ENCODE measurements at regions not wholly inside any gene's neighbourhood (a gene's known extent, or its start where the extent isn't known, plus 50 kb on each side); places are given as distances from the start of the nearest gene placed in this dataset.
"Not testable (repeated sequence)": the region's sequence is repeated elsewhere in the genome, so short reads cannot be mapped to it uniquely, and the experiment has no call there.

DNA sequence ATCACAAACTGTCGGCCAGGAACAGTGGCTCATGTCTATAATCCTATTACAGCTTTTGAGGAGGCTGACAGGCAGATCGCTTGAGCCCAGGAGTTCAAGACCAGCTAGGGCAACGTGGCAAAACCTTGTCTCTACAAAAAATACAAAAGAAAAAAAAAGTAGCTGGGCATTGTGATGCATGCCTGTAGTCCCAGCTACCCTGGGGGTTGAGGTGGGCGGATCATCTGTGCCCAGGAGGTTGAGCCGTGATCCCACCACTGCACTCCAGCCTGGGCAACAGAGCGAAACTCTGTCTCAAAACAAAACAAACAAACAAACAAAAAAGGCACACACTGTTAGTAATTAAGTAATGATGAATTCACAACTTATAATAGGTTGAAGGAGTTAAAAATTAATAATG is 441.5 kb upstream of the PCDH15 start:
- DNase-seq (ENCODE audit: low spot score): no peak

DNA sequence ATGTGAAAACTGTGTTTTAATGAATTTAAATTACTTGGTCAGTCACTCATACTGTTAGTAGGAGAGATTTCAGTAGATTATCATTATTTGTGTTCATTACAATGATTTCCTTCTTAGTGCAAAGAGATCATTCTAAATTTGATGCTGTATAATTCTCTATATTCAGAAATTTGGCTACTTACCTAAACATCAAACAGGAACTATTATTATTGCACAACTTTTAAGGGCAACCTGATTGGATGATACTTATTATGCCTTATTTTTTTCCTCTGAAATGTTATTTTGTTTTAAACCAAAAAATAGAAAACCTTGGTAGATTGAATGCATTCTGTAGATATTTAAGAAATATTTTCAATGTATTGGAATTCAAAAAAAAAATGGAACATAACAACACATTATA is 436.4 kb upstream of the PCDH15 start:
- DNase-seq (ENCODE audit: low spot score): no peak

DNA sequence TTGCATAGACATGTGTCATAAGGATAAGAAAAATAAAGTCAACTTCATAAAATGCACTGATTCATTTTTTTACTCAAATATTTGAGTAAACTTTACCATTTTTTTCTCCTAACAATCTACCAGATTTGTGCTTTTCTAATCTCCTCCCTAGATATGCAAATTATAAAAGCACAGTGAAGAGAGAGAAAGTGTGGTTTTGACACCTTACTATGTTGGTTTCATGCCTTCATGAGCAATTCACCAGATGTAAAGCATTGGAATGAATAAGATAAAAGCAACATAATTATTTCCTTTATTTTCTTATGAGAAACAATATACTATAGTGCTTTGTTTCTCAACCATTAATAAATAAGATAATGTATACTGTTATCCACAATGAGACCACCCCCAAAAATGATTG is 432.5 kb upstream of the PCDH15 start:
- DNase-seq (ENCODE audit: low spot score): no peak

DNA sequence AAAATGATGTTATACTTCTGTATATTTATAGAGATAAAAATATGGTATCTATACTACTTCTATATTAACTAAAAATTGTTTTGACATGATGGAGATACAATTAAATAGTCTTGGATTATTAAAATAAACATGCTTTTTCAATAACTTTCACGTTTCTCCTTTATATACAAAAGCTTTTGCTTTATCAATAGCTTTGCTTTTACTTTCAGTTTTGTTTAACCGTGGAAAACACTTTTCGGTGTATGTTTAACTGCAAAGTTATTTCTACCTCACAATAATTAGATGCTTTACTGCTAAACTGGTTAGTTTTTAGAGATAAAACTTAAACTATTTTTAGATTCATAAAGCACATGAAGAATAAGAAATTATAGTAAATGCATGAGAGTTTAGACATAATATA is 432.1 kb upstream of the PCDH15 start:
- DNase-seq (ENCODE audit: low spot score): no peak

DNA sequence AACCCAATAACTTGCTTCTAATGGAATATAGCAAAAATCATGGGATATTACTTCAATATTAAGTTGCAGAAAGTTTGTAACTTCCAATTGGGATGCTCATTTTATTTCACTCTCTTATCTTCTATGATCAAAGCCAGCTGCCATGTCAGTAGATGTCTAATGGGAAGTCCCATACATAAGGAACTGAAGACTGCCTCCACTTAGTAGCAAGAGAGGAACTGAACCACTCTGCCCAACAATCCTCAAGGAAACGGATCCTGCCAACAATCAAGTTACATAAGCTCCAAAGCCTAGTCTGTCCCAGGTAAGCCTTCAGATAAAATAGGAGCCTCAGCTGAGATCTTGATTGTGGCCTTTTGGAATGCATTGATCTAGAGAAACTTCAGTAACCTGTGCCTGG is 431.5 kb upstream of the PCDH15 start:
- no peak for DNase-seq (ENCODE audit: low spot score)

DNA sequence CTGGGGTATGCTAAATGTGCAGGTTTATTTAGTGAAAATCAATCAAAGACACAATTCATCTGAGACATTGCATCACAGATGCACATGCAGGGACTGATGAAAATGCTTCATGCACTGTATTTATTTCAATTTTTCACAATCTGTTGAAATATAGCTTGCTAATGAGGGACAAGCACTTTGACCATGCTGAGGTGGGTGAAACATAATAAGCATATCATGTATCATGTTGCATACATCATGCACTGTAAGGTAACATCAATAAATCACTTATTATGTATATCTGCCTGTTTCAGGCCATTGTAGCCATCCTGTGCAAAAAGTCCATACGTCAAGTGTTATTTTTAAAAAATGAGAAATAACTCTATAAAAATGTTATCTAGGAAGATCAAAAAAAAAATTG is 426.9 kb upstream of the PCDH15 start:
- DNase-seq (ENCODE audit: low spot score): no peak

DNA sequence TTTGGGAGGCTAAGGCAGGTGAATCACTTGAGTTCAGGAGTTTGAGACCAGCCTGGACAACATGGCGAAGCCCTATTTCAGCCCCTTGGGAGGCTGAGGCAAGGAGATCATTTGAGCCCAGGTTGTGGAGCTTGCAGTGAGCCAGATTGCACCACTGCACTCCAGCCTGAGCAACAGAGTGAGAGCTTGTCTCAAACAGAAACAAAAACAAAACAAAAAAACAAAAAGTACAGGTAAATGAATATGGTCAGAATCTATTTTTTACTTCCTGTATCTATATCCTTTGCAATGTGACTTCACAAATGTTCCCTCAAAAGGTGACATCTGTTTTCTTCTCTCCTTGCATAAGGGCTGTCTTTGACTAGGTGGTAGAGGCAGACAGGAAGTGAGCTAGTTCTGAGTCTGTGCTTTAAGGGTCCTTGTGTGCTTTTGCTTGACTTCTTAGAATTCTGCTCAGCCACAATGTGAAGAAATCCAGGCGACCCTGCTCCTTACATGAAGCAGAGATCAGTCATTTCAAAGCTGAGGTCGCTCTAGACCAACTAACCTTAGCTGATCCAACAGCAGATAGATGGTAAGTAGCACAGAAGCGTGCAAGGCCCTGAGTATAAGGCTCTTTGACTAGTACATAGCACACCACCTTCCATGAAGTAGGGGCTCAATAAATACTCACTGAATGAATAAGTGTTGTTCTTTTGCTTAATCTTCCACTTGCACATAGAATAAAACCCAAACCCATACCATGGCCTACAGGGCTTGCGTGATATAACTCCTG is 423.2 kb upstream of the PCDH15 start:
- no peak for DNase-seq (ENCODE audit: low spot score)

DNA sequence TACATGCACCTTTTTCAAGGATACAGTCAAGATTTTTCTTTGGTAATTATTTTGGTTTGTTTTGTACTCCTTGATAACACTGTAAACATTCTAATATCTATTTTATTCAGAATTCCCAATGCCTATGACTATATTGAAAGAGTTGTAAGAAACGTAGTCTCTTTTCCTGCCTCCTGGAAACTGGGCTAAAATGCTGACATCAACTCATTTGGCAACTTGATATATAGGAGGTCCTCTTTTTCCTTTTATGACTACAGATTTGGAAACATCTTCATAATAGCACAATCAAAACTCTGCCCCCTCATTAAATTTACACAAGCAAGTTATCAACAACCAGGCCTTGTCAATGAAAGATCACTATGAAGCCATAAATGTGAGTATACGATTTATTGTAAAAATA is 422.3 kb upstream of the PCDH15 start:
- DNase-seq (ENCODE audit: low spot score): no peak

DNA sequence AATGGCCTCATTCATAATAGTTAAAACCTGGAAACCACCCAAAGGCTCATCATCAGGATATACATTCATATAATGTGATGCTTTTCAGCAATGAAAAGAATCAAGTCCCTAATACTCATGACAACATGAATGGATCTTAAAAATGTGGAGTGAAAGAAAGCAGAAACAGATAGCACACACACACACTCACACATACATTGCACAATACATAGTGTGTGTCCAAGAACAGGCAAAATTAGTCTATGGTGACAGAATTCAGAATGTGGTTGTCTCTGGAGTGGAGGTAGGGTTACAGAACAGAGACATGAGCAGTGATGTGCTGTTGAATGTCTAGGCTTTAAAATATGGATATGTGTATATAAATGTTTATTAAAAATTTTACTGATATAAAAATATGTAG is 419.9 kb upstream of the PCDH15 start:
- no peak for DNase-seq (ENCODE audit: low spot score)

DNA sequence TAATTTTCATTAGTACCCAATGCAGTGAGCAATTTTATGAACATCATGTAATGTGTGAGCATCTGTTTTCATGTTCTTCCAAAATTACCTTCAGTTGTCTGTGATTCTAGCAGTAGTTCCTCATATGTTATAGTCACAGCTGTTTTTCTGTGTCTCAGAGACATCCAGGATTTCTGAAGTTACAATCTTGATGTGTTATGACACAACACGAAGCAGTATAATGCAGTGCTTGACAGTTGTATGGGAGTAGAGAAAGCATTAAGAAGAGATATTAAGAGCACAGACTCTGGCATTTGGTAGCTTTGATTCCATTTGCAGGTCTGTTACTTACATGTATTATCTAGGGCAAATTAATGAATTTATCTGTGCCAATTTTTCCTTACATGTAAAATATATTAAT is 414.7 kb upstream of the PCDH15 start:
- no peak for DNase-seq (ENCODE audit: low spot score)

DNA sequence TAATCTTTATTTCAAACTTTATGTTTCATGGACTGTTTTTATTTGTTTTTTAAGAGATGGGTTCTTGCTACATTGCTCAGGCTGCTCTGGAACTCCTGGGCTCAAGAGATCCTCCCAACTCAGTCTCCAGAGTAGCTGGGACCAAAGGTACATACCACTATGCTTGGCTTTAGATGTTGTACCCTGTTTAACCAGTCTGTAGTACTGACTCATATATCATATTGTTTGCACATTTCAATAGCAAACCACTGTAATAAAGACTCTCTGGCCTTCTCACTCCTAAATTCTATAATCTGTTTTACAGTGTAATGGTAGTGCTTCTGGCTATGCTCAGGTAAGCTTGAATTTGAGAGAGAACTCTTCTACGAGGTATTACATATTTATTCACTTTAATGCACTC is 413.6 kb upstream of the PCDH15 start:
- DNase-seq (ENCODE audit: low spot score): no peak

DNA sequence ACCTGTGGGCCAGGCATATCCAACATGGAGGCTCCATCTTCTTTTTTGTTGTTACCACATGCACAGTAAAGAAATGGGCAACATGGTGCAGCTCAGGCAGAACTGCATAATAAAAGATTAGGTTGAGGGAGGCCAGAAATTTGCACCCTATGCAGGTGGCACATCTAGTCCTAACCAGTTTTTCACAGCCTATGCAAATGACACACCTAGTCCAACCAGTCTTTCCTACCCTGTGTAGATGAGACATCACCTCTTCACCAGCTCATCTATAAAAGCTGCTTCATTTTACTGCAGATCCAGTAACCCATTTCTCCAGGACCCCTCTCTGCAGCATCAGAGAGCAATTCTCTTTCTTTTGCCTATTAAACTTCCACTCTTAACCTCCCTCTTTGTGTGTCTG is 411.0 kb upstream of the PCDH15 start:
- DNase-seq (ENCODE audit: low spot score): no peak

DNA sequence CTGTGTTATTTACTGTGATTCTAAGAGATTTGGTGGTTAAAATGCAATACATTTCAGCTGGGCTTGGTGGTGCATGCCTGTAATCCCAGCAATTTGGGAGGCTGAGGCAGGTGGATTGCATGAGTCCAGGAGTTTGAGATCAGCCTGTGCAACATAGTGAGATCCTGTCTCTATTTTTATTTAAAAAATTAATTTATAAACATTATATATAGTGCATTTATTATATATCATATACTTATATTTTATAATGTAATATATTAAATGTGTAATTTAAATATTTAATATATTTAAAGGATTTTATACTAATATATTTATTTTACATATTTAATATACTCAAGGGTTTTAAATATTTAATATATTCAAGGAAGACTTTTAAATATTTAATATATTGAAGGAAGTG is 402.8 kb upstream of the PCDH15 start:
- DNase-seq (ENCODE audit: low spot score): no peak

DNA sequence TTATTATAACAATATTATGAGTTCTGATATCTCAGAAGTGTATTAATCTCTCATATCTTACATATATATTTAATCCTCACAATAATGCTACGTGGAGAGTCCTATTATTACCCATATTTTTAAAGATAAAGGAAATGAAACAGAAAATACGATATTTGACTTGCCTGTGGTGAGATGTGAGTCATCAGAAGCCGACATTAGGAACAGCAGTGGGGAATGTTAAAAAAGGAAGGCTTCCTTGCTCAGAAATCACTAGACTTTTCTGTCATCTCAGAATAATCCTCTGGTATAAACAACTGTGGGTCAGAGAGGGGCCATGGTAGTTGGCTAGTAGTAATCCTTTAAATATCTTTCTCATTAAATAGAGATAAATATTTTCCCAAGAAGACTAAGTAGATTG is 402.3 kb upstream of the PCDH15 start:
- DNase-seq (ENCODE audit: low spot score): no peak

DNA sequence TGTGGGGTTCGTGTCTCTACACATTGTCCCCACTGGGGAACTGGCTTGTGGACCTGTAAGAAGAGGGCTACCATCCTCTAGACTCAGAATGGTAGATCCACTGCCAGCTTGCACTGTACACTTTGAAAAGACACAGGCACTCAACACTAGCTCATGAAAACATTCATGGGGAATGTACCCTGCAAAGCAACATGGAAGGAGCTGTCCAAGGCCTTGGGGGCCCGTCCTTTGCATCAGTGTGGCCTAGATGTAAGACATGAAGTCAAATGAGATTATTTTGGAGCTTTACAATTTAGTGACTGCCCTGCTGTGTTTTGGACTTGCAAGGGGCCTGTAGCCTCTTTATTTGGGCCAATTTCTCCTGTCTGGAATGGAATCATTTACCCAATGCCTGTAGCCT is 399.0 kb upstream of the PCDH15 start:
- DNase-seq (ENCODE audit: low spot score): no peak

DNA sequence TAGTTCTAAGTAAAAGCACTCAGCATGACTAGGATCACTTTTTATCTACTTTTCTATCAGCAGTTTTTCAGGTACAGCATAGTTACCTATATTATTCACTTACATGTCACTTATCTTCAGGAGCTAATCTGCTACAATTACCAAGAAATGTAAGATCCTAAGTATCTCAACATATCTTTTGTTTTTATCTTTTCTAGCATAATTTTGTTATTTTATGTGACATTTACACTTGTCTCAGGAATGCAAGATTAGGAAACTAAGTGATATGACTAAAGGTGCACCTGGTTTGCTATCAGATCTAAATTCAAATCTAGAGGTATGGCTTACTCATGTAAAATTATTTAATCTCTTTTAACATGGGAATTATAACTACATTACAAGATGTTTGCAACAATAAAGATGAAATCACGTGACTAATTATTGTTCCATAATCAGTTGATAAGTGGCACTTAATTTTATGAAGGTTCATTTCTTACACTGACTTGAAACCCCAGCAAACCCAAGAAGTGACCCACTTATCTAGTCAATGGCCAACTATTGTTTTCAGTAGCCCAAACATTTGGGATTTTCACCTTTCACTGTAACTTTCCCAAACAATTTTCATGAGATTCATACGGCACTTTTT is 390.3 kb upstream of the PCDH15 start:
- DNase-seq (ENCODE audit: low spot score): no peak

DNA sequence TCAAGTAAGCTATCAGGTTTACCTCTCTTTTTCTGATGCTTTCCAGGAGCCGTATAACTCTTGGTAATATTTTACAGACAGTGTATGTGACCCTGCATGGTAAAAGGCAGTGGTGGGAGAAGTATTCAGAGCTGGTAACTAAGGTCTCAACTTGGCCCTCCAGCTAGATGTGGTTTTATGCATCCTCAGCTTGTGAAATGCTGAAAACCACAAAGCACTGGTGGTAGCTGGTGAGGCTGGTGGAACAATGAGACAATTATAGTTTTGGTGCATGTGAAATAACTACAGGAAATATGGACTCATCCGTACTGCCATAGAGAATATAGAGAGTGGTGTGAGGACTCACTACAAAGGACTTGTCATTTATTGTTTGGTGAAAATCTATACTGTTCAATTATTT is 383.0 kb upstream of the PCDH15 start:
- no peak for DNase-seq (ENCODE audit: low spot score)

DNA sequence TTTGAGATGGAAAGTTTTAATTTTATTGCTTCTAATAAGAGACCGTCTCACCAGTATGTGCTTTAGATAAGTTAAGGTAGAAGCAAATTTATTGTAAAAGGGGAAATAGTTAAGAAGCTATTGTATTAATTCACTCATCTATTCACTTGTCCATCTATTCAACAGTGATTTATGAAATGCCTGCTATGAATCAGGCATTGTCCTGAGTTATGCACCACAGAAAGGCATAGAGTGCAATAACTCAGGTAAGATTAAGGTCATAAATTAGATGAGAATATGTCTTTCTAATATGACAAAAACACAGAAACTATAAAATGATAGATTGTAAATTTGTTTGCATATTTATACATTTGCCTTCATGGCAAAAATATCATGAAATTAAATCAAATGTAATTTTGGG is 379.3 kb upstream of the PCDH15 start:
- DNase-seq (ENCODE audit: low spot score): no peak

DNA sequence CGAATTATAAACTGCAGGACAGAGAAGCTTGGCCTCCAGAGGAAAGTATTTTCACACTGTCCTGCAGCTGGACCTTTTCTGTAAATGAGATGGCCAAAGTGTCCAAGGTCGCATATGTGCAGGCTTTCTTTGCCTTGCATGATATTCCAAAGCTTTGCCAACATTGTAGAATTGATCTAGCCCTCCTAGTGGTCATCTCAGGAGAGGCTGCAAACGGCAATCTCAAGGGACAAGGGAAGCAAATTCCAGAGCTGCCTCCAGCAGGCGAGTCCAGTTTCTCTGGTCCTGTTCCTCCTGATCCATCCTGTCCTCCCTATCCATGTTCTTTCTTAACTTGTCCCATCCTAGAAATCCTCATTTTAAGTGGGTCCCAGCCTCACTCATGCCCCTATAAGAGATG is 373.4 kb upstream of the PCDH15 start:
- DNase-seq (ENCODE audit: low spot score): no peak

DNA sequence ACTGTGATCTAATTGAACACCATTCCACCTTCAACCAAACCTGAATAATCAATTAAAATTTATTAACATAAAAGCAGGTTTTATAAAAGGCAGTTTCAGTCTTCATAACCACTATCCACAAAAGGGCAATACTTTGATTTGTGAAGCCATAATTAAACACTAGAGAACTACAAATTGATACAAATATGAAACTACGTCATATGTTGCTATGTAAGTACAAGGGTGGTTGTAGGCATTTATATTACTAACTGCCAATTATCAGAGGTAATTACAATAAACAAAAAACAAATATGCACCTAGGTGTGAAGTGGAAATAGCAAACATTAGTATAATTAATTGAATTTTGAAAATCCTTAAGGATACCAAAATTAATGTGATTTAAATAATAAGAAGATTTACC is 368.5 kb upstream of the PCDH15 start:
- DNase-seq (ENCODE audit: low spot score): no peak

DNA sequence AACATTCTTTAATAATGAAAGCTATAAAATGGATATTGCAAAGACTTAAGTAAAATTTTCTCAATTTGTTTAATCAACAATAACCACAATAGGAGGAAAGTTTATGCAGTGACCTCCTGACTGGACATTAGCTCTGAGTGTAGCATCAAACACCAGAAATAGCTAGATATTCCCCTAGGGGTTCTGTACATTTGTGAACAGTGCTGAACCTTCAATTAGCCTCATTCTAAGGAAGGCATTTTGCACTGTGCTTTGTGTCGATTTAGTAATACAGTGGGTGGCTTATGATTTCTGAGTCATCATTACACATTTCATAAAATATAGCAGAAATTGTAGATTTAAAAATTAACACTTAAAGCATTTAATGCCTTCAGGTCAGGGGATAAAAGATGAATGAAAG is 367.3 kb upstream of the PCDH15 start:
- peak; percentile 4 for DNase-seq (ENCODE audit: low spot score)

DNA sequence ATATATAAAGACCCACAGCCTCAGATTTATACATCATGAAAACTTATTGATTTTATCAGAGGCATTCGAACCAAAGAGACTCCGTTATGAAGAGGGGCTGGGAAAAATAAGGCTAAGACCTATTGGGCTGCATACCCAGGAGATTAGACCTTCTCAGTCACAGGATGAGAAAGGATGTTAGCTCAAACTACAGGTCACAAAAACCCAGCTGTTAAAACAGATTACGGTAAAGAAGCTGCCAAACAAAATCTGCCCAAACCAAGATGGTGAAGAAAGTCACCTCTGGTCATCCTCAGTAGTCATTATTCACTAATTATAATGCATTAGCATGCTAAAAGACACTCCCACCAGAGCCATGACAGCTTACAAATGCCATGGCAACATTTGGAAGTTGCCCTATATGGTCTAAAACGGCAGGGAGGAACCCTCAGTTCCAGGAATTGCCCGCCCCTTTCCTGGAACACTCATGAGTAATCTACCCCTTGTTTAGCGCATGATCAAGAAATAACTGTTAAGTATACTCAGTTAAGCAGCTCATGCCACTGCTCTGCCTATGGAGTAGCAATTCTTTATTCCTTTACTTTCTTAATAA is 362.5 kb upstream of the PCDH15 start:
- no peak for DNase-seq (ENCODE audit: low spot score)

DNA sequence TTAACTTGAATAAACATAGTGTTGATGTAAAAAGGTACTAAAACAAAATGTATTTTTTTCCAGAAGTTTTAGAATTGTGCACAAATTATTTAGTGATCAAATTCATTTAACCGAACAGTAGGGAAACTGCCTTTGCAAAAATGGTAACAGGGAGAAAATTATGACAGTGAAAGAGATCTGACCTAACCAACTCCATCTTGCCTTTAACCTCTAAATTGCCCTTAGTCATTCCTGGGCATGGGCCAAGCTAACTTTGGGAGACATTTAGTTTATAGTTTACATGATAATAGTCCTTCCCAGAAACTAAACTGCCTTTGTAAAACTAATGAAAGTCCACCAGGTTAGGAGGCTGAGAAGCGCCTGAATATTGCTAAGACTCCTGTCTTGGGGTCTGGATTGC is 361.3 kb upstream of the PCDH15 start:
- DNase-seq (ENCODE audit: low spot score): not testable (repeated sequence)
